Astrocyte of the hippocampus (primary cell): ENCODE measurements at regions not wholly inside any gene's neighbourhood (a gene's known extent, or its start where the extent isn't known, plus 50 kb on each side); places are given as distances from the start of the nearest gene placed in this dataset.
A peak's percentile ranks its signal among the peaks of the same experiment; 100 is the strongest.

Experiments
- DNase-seq: peaks from one replicate; pipeline ENCODE4 v3.0.0; 2011; ENCODE audit warnings: low read depth, low spot score

- no peak for DNase-seq
Observed at GRCh38 chr14:65279958-65280357, 132.6 kb upstream of the FUT8 start.

- DNase-seq: no peak
Observed at GRCh38 chr14:65280653-65281052, 131.9 kb upstream of the FUT8 start.

- peak; percentile 81 for DNase-seq
Observed at GRCh38 chr14:65281991-65282895, 130.3 kb upstream of the FUT8 start.

- no peak for DNase-seq
Observed at GRCh38 chr14:65282896-65283253, 129.7 kb upstream of the FUT8 start.

- DNase-seq: no peak
Observed at GRCh38 chr14:65286443-65286842, 126.1 kb upstream of the FUT8 start.

- no peak for DNase-seq
Observed at GRCh38 chr14:65287264-65288131, 125.0 kb upstream of the FUT8 start.

GRCh38 chr14:65290830-65291229 is 121.7 kb upstream of the FUT8 start:
- peak; percentile 83 for DNase-seq

GRCh38 chr14:65291531-65291930 is 121.0 kb upstream of the FUT8 start:
- no peak for DNase-seq

- no peak for DNase-seq
Observed at GRCh38 chr14:65294816-65295215, 117.7 kb upstream of the FUT8 start.

- DNase-seq: peak; percentile 40
Observed at GRCh38 chr14:65296402-65296801, 116.1 kb upstream of the FUT8 start.

- no peak for DNase-seq
Observed at GRCh38 chr14:65296876-65297275, 115.7 kb upstream of the FUT8 start.

- DNase-seq: no peak
Observed at GRCh38 chr14:65297744-65298143, 114.8 kb upstream of the FUT8 start.

- DNase-seq: no peak
Observed at GRCh38 chr14:65299826-65300225, 112.7 kb upstream of the FUT8 start.

GRCh38 chr14:65301862-65302539 is 110.5 kb upstream of the FUT8 start:
- DNase-seq: no peak

GRCh38 chr14:65302571-65303189 is 109.8 kb upstream of the FUT8 start:
- peak; percentile 76 for DNase-seq

- DNase-seq: peak; percentile 23
Observed at GRCh38 chr14:65303190-65303898, 109.2 kb upstream of the FUT8 start.

- no peak for DNase-seq
Observed at GRCh38 chr14:65303899-65304222, 108.7 kb upstream of the FUT8 start.

GRCh38 chr14:65304239-65304638 is 108.3 kb upstream of the FUT8 start:
- DNase-seq: no peak

GRCh38 chr14:65304963-65305362 is 107.6 kb upstream of the FUT8 start:
- DNase-seq: no peak

GRCh38 chr14:65308536-65308935 is 104.0 kb upstream of the FUT8 start:
- DNase-seq: no peak

- no peak for DNase-seq
Observed at GRCh38 chr14:65310568-65310967, 102.0 kb upstream of the FUT8 start.
